Mesothelial cell of epicardium (in vitro differentiated cells): ENCODE measurements at regions not wholly inside any gene's neighbourhood (a gene's known extent, or its start where the extent isn't known, plus 50 kb on each side); places are given as distances from the start of the nearest gene placed in this dataset.

Source experiments
- DNase-seq, 2 experiments: peaks; one replicate each; pipeline ENCODE4 v3.0.0; 2021; ENCODE audit warnings: low spot score in 2 of 2; ENCODE audit not compliant: unreplicated experiment in 2 of 2
- H3K27ac Mint-ChIP-seq: 2 replicates; pipeline ENCODE4 v1.8.0; 2021; ENCODE audit warnings: mixed read lengths
- H3K27me3 Mint-ChIP-seq: 2 replicates; pipeline ENCODE4 v1.8.0; 2021; ENCODE audit warnings: low read depth, mixed read lengths
- H3K36me3 Mint-ChIP-seq: 2 replicates; pipeline ENCODE4 v1.8.0; 2021; ENCODE audit warnings: mixed read lengths
- H3K4me1 Mint-ChIP-seq: 2 replicates; pipeline ENCODE4 v1.8.0; 2021; ENCODE audit warnings: mixed read lengths
- H3K4me3 Mint-ChIP-seq: 2 replicates; pipeline ENCODE4 v1.8.0; 2021; ENCODE audit warnings: mild to moderate bottlenecking, moderate library complexity, mixed read lengths
- H3K9me3 Mint-ChIP-seq: 2 replicates; pipeline ENCODE4 v1.8.0; 2021; ENCODE audit warnings: mixed read lengths
- CTCF ChIP-seq: fragments of 200-600 bp; sonication (generic); IDR thresholded peaks from one replicate; pipeline ENCODE4 v1.5.0; 2021; ENCODE audit warnings: antibody characterized with exemption; ENCODE audit not compliant: unreplicated experiment

GRCh38 chr7:106430535-106431455 is 146.0 kb upstream of the NAMPT start:
- H3K4me3 Mint-ChIP-seq: no peak overlapping the region
- TF ChIP-seq CTCF: no peak
- no peak overlapping the region for H3K27ac Mint-ChIP-seq
- H3K9me3 Mint-ChIP-seq: peaks cover 10% of the 10 kb centered on the region
- DNase-seq: no peak
- H3K4me1 Mint-ChIP-seq: peaks cover 2% of the 10 kb centered on the region
- no peaks in the 10 kb centered on the region for H3K36me3 Mint-ChIP-seq
- H3K27me3 Mint-ChIP-seq: peaks cover 2% of the 10 kb centered on the region

- Mint-ChIP-seq H3K4me3 (no peak overlapping the region), H3K36me3 (no peaks in the 10 kb centered on the region), H3K27ac (no peak overlapping the region), H3K27me3 (peaks cover 2% of the 10 kb centered on the region), H3K4me1 (peaks cover 5% of the 10 kb centered on the region), H3K9me3 (peaks cover 10% of the 10 kb centered on the region)
- no peak for TF ChIP-seq CTCF
- DNase-seq: no peak
Observed at GRCh38 chr7:106430103-106430502, 145.3 kb upstream of the NAMPT start.

GRCh38 chr7:106426803-106427202 is 142.0 kb upstream of the NAMPT start:
- Mint-ChIP-seq H3K27ac (no peak overlapping the region), H3K9me3 (no peaks in the 10 kb centered on the region), H3K36me3 (no peaks in the 10 kb centered on the region), H3K27me3 (no peaks in the 10 kb centered on the region), H3K4me3 (no peak overlapping the region), H3K4me1 (peaks cover 17% of the 10 kb centered on the region)
- TF ChIP-seq CTCF: no peak
- DNase-seq: no peak

- no peak overlapping the region for H3K4me3 Mint-ChIP-seq
- H3K27ac Mint-ChIP-seq: peak overlapping the region; percentile 75
Observed at GRCh38 chr7:106425017-106425719, 140.4 kb upstream of the NAMPT start.

GRCh38 chr7:106424476-106425016 is 139.8 kb upstream of the NAMPT start:
- Mint-ChIP-seq H3K27ac (peak overlapping the region; percentile 75), H3K4me1 (peaks cover 22% of the 10 kb centered on the region), H3K9me3 (no peaks in the 10 kb centered on the region), H3K36me3 (no peaks in the 10 kb centered on the region), H3K27me3 (no peaks in the 10 kb centered on the region), H3K4me3 (no peak overlapping the region)
- TF ChIP-seq CTCF: no peak
- DNase-seq: no peak

More at GRCh38 chr7:106425017-106425719, 140.4 kb upstream of the NAMPT start:
- Mint-ChIP-seq H3K27me3 (no peaks in the 10 kb centered on the region), H3K9me3 (no peaks in the 10 kb centered on the region), H3K36me3 (no peaks in the 10 kb centered on the region), H3K4me1 (peaks cover 24% of the 10 kb centered on the region)
- TF ChIP-seq CTCF: no peak
- peak in 1 of 2 experiments; percentile 59 for DNase-seq
